ENCODE measurements at regions not wholly inside any gene's neighbourhood (a gene's known extent, or its start where the extent isn't known, plus 50 kb on each side); places are given as distances from the start of the nearest gene placed in this dataset.

DNA sequence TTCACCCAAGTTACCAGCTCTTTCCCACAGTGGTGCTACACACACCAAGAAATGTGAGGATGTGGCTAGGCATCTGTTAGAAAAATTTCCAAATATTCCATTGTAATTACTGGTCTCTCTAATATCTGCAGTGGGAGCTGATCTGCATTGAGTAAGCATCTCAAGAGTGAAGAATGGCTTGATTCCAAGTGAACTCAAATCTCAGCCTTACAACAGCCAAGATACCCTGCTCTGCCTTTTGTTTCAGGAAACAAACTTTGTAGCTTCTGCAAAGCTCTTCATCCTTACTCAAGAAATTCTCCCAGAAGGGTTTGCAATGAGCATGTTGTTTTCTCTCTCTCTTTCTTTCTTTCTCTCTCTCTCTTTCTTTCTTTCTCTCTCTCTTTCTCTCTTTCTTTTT lies 181.1 kb downstream of the FCRL5 start:
- Histone ChIP-seq H3K36me3 (ENCODE audit: insufficient read depth) (no peaks in the 10 kb centered on the region), H4K20me1 (replicated peaks; ENCODE audit: insufficient read depth) (no peaks in the 10 kb centered on the region), H3K4me2 (no peak overlapping the region), H3K27me3 (ENCODE audit: insufficient read depth) (no peaks in the 10 kb centered on the region), H3F3A (replicated peaks; ENCODE audit: low read depth) (no peaks in the 10 kb centered on the region), H3K79me2 (replicated peaks; ENCODE audit: insufficient read depth) (no peaks in the 10 kb centered on the region), H3K4me1 (ENCODE audit: insufficient read depth) (peaks cover 3% of the 10 kb centered on the region), H3K9me2 (ENCODE audit: insufficient read depth) (no peaks in the 10 kb centered on the region), H3K4me3 (no peak overlapping the region), H2AFZ (no peak overlapping the region), H3K27ac (ENCODE audit: low read depth) (no peak overlapping the region)
- no peak for TF ChIP-seq POLR2AphosphoS5 (IDR thresholded peaks at IDR 0.05; ENCODE audit: low read depth)
- no peak for TF ChIP-seq NANOG (IDR thresholded peaks at IDR 0.05; ENCODE audit: borderline replicate concordance)
- no peak for TF ChIP-seq STAT1 (IDR thresholded peaks at IDR 0.05; ENCODE audit: unreplicated experiment)
- TF ChIP-seq ZNF114 (CRISPR knock-in tag; IDR thresholded peaks at IDR 0.05) = no peak
- no peak for TF ChIP-seq ETS1 (IDR thresholded peaks at IDR 0.05)
- no peak for TF ChIP-seq JUNB (IDR thresholded peaks at IDR 0.05; ENCODE audit: unreplicated experiment)
- TF ChIP-seq EZH2phosphoT487 (IDR thresholded peaks at IDR 0.05; ENCODE audit: unreplicated experiment) = no peak
- no peak for TF ChIP-seq CREB1 (CRISPR knock-in tag; IDR thresholded peaks at IDR 0.05; ENCODE audit: low read depth)
- TF ChIP-seq ZNF462 (CRISPR knock-in tag; IDR thresholded peaks at IDR 0.05) = no peak
- no peak for TF ChIP-seq CTCF (conservative IDR thresholded peaks at IDR 0.05; ENCODE audit: low read depth in 2 of 2)
- TF ChIP-seq REST (IDR thresholded peaks at IDR 0.05; ENCODE audit: unreplicated experiment) = no peak
- no peak for TF ChIP-seq EZH2 (IDR thresholded peaks at IDR 0.05; ENCODE audit: low read depth, unreplicated experiment)
- TF ChIP-seq ZNF331 (CRISPR knock-in tag; IDR thresholded peaks at IDR 0.05; ENCODE audit: low read depth) = no peak
- H3K9me3 Mint-ChIP-seq = no peaks in the 10 kb centered on the region
- no peak overlapping the region for H3K27ac Mint-ChIP-seq
- no peak overlapping the region for H3K4me3 Mint-ChIP-seq
- peaks cover 5% of the 10 kb centered on the region; the same call in 2 of the 3 replicates for H3K4me1 Mint-ChIP-seq
- DNase-seq (ENCODE audit: low spot score) (no peak), ATAC-seq (no peak)
- no peaks in the 10 kb centered on the region for H3K36me3 Mint-ChIP-seq (ENCODE audit: low read depth)
- peaks cover 8% of the 10 kb centered on the region for H3K27me3 Mint-ChIP-seq (ENCODE audit: insufficient read depth, low read depth, poor library complexity)
